ENCODE measurements at regions not wholly inside any gene's neighbourhood (a gene's known extent, or its start where the extent isn't known, plus 50 kb on each side); places are given as distances from the start of the nearest gene placed in this dataset.

GRCh38 chr6:40881501-40881900 is 157.5 kb downstream of the UNC5CL start:
- Histone ChIP-seq H3K27ac (no peak overlapping the region), H3K4me3 (no peak overlapping the region), H3K9me3 (no peaks in the 10 kb centered on the region), H3K36me3 (no peaks in the 10 kb centered on the region), H3K27me3 (no peaks in the 10 kb centered on the region), H3K4me1 (no peaks in the 10 kb centered on the region)
- 49% methylated on average over 2 of the region's 2 CpGs for WGBS (ENCODE audit: insufficient coverage, low coverage, low lambda C conversion rate, missing lambda C conversion rate)
- intact Hi-C loops (cut with DNase I) = no loop called here
- ATAC-seq (no peak), DNase-seq (no peak)
- TF ChIP-seq CTCF (IDR thresholded peaks at IDR 0.05) (no peak), POLR2A (IDR thresholded peaks at IDR 0.05) (no peak)

- Histone ChIP-seq H3K9me3 (no peaks in the 10 kb centered on the region), H3K27me3 (no peaks in the 10 kb centered on the region), H3K36me3 (no peaks in the 10 kb centered on the region), H3K4me1 (no peaks in the 10 kb centered on the region), H3K4me3 (no peak overlapping the region), H3K27ac (no peak overlapping the region)
- TF ChIP-seq POLR2A (IDR thresholded peaks at IDR 0.05) (no peak), CTCF (IDR thresholded peaks at IDR 0.05) (no peak)
- intact Hi-C loops (cut with DNase I) = no loop called here
- WGBS (ENCODE audit: insufficient coverage, low coverage, low lambda C conversion rate, missing lambda C conversion rate) = 64% methylated on average over 2 of the region's 2 CpGs
- DNase-seq (no peak), ATAC-seq (no peak)
Measured at GRCh38 chr6:40880906-40881305, 158.1 kb downstream of the UNC5CL start.

GRCh38 chr6:40879169-40879568 is 159.9 kb downstream of the UNC5CL start:
- no peak overlapping the region for H3K4me3 ChIP-seq
- DNase-seq = no peak
- no peaks in the 10 kb centered on the region for H3K27me3 ChIP-seq
- intact Hi-C loops (cut with DNase I) = no loop called here
- ATAC-seq = no peak
- no peaks in the 10 kb centered on the region for H3K9me3 ChIP-seq
- no peaks in the 10 kb centered on the region for H3K36me3 ChIP-seq
- H3K27ac ChIP-seq = no peak overlapping the region
- TF ChIP-seq POLR2A (IDR thresholded peaks at IDR 0.05) = no peak
- TF ChIP-seq CTCF (IDR thresholded peaks at IDR 0.05) = no peak
- no peaks in the 10 kb centered on the region for H3K4me1 ChIP-seq
- WGBS (ENCODE audit: insufficient coverage, low coverage, low lambda C conversion rate, missing lambda C conversion rate) = 67% methylated on average over 2 of the region's 2 CpGs

- Histone ChIP-seq H3K27ac (no peak overlapping the region), H3K27me3 (no peaks in the 10 kb centered on the region), H3K4me3 (no peak overlapping the region), H3K36me3 (no peaks in the 10 kb centered on the region), H3K9me3 (no peaks in the 10 kb centered on the region), H3K4me1 (no peaks in the 10 kb centered on the region)
- no peak for DNase-seq
- no peak for TF ChIP-seq CTCF (IDR thresholded peaks at IDR 0.05)
- TF ChIP-seq POLR2A (IDR thresholded peaks at IDR 0.05) = no peak
- ATAC-seq = no peak
- no CpG with 5 or more reads among the region's 1 CpG for WGBS (ENCODE audit: insufficient coverage, low coverage, low lambda C conversion rate, missing lambda C conversion rate)
- intact Hi-C loops (cut with DNase I) = no loop called here
Measured at GRCh38 chr6:40877362-40877761, 161.7 kb downstream of the UNC5CL start.

- WGBS (ENCODE audit: insufficient coverage, low coverage, low lambda C conversion rate, missing lambda C conversion rate) = 65% methylated on average over 2 of the region's 2 CpGs
- H3K27me3 ChIP-seq = no peaks in the 10 kb centered on the region
- intact Hi-C loops (cut with DNase I) = no loop called here
- DNase-seq (no peak), ATAC-seq (no peak)
- no peak for TF ChIP-seq POLR2A (IDR thresholded peaks at IDR 0.05)
- no peak for TF ChIP-seq CTCF (IDR thresholded peaks at IDR 0.05)
- H3K36me3 ChIP-seq = no peaks in the 10 kb centered on the region
- no peak overlapping the region for H3K27ac ChIP-seq
- no peaks in the 10 kb centered on the region for H3K9me3 ChIP-seq
- H3K4me3 ChIP-seq = no peak overlapping the region
- no peaks in the 10 kb centered on the region for H3K4me1 ChIP-seq
Measured at GRCh38 chr6:40876336-40876735, 162.7 kb downstream of the UNC5CL start.

Measured in right lobe of liver (tissue), 6 donors.